GM12878 (cell line): ENCODE measurements at regions not wholly inside any gene's neighbourhood (a gene's known extent, or its start where the extent isn't known, plus 50 kb on each side); places are given as distances from the start of the nearest gene placed in this dataset.

ENCODE experiments used
- ATAC-seq: fragments of 200-7000 bp; cut with Tn5 transposase; 3 replicates; pipeline ENCODE4 v1.9.1; 2020; ENCODE audit warnings: mild to moderate bottlenecking, moderate library complexity
- BruUV-seq: library from RNA; stranded (reverse); fragments of 400-500 nt; replicated peaks from 2 replicates; lab custom pipeline; 2021; lab: Mats Ljungman, UMichigan
- CTCF ChIA-PET: fragments of 300-600 bp; sonication (Branson Sonifier 250); formaldehyde crosslinking; extraction: SDS; loops from one replicate; lab custom pipeline; 2021; ENCODE audit warnings: inconsistent platforms; lab: Yijun Ruan, JAX
- POLR2A ChIA-PET: fragments of 350-600 bp; formaldehyde crosslinking; extraction: SDS; loops from one replicate; lab custom pipeline; 2021; ENCODE audit warnings: inconsistent platforms; lab: Charles Lee
- RAD21 ChIA-PET: fragments of 300-600 bp; sonication (Branson Sonifier 250); formaldehyde crosslinking; loops from one replicate; lab custom pipeline; 2023; ENCODE audit warnings: antibody characterized with exemption; ENCODE audit not compliant: unreplicated experiment; lab: Charles Lee
- SMC1A ChIA-PET: fragments of 300-600 bp; sonication (Branson Sonifier 250); formaldehyde crosslinking; loops from one replicate; lab custom pipeline; 2023; ENCODE audit not compliant: unreplicated experiment, uncharacterized antibody; lab: Charles Lee
- DNase-seq: peaks from one replicate; pipeline ENCODE4 v3.0.0-alpha.2; 2011; ENCODE audit warnings: low read depth, low spot score
- FAIRE-seq: peaks from 3 replicates; lab custom pipeline; 2011; peaks lifted over from hg19 to GRCh38; lab: Jason Lieb, UNC
- H2AFZ ChIP-seq: 2 replicates; pipeline ENCODE4 v1.6.0; 2011; ENCODE audit warnings: low read depth, low read length, control low read depth; ENCODE audit not compliant: control insufficient read depth
- H3K27ac ChIP-seq: 2 replicates; pipeline ENCODE4 v1.5.1; 2011; ENCODE audit warnings: control low read depth; ENCODE audit not compliant: control insufficient read depth, insufficient read depth
- H3K27me3 ChIP-seq, 2 experiments: replicated peaks in 1 of 2; 2 replicates each; pipeline versions ENCODE4 v1.6.0 to v1.6.1; 2011; ENCODE audit warnings: low read length in 1 of 2; ENCODE audit not compliant: control insufficient read depth in 2 of 2, insufficient read depth in 2 of 2
- H3K36me3 ChIP-seq, 2 experiments: 2 replicates each; pipeline ENCODE4 v1.5.1; 2011; ENCODE audit warnings: low read length in 1 of 2; ENCODE audit not compliant: control insufficient read depth in 2 of 2, insufficient read depth in 2 of 2
- H3K4me1 ChIP-seq: 2 replicates; pipeline ENCODE4 v1.6.1; 2011; ENCODE audit warnings: mild to moderate bottlenecking, low read length, moderate library complexity, mixed read lengths; ENCODE audit not compliant: control insufficient read depth, insufficient read depth
- H3K4me2 ChIP-seq: 2 replicates; pipeline ENCODE4 v1.6.0; 2011; ENCODE audit warnings: control low read depth; ENCODE audit not compliant: control insufficient read depth, insufficient read depth
- H3K4me3 ChIP-seq: fragments of 200-600 bp; sonication (generic); 2 replicates; pipeline ENCODE4 v1.5.1; 2016
- H3K79me2 ChIP-seq: 2 replicates; pipeline ENCODE4 v1.6.0; 2011; ENCODE audit warnings: low read length; ENCODE audit not compliant: control insufficient read depth, insufficient read depth
- H3K9ac ChIP-seq: 2 replicates; pipeline ENCODE4 v1.8.0; 2011; ENCODE audit warnings: low read length, control low read depth, mixed read lengths; ENCODE audit not compliant: control insufficient read depth, insufficient read depth
- H3K9me3 ChIP-seq: replicated peaks from 3 replicates; pipeline ENCODE4 v1.5.1; 2011; ENCODE audit warnings: mild to moderate bottlenecking, low read length; ENCODE audit not compliant: control insufficient read depth, insufficient read depth
- H4K20me1 ChIP-seq: 2 replicates; pipeline ENCODE4 v1.6.0; 2011; ENCODE audit not compliant: control insufficient read depth, insufficient read depth
- CBX5 ChIP-seq: sonication (generic); IDR thresholded peaks from 2 replicates; pipeline ENCODE4 v1.6.1; 2016; ENCODE audit warnings: low read depth, moderate library complexity, mild to moderate bottlenecking, inconsistent platforms
- FOS ChIP-seq: IDR thresholded peaks from 3 replicates; pipeline ENCODE4 v1.6.1; 2011; ENCODE audit warnings: borderline replicate concordance; ENCODE audit not compliant: insufficient read length; ENCODE audit errors: extremely low read depth
- IKZF1 ChIP-seq: fragments of 450-650 bp; conservative IDR thresholded peaks from 2 replicates; pipeline ENCODE4 v1.6.1; 2017; ENCODE audit warnings: antibody characterized with exemption, mild to moderate bottlenecking
- LARP7 ChIP-seq: fragments of 450-650 bp; IDR thresholded peaks from 2 replicates; pipeline ENCODE4 v1.6.1; 2017; ENCODE audit warnings: mild to moderate bottlenecking
- MEF2B ChIP-seq: fragments of 450-650 bp; IDR thresholded peaks from 2 replicates; pipeline ENCODE4 v1.6.1; 2018; ENCODE audit warnings: mild to moderate bottlenecking, moderate library complexity; ENCODE audit not compliant: partially characterized antibody, poor library complexity, severe bottlenecking
- NR2C1 ChIP-seq: fragments of 450-650 bp; IDR thresholded peaks from 2 replicates; pipeline ENCODE4 v1.6.1; 2017; ENCODE audit warnings: antibody characterized with exemption, mild to moderate bottlenecking, moderate library complexity
- ZBTB33 ChIP-seq: fragments of 450-650 bp; IDR thresholded peaks from 2 replicates; pipeline ENCODE4 v1.6.1; 2017; ENCODE audit warnings: mild to moderate bottlenecking
- WGBS: methylation state at CpG from one replicate; pipeline ENCODE4 v1.1.6; 2016; ENCODE audit warnings: low lambda C conversion rate; ENCODE audit not compliant: insufficient replicate concordance, insufficient coverage; ENCODE audit errors: missing lambda C conversion rate; 5-methylcytosine and 5-hydroxymethylcytosine counted together
- in situ Hi-C: fragments of 300-500 bp; cut with MboI; formaldehyde crosslinking; loops from 9 replicates; pipeline ENCODE4 v1.14.3; 2018; ENCODE audit warnings: mixed read lengths
- intact Hi-C: fragments of 100-400 bp; cut with micrococcal nuclease; formaldehyde crosslinking; loops from one replicate; pipeline ENCODE4 v1.14.2; 2022; ENCODE audit not compliant: unreplicated experiment
- TF ChIP-seq, protein P1 (sequence below): IDR thresholded peaks from 2 replicates; pipeline ENCODE4 v1.6.1; 2011; ENCODE audit warnings: borderline replicate concordance, low read depth, mild to moderate bottlenecking, moderate library complexity, mixed read lengths, low read length; ENCODE audit not compliant: insufficient read depth; ENCODE audit errors: extremely low read length
- TF ChIP-seq, protein P2 (sequence below): fragments of 450-650 bp; conservative IDR thresholded peaks from 2 replicates; pipeline ENCODE4 v1.6.1; 2017; ENCODE audit warnings: mild to moderate bottlenecking, moderate library complexity

- TF ChIP-seq, protein P1, sequence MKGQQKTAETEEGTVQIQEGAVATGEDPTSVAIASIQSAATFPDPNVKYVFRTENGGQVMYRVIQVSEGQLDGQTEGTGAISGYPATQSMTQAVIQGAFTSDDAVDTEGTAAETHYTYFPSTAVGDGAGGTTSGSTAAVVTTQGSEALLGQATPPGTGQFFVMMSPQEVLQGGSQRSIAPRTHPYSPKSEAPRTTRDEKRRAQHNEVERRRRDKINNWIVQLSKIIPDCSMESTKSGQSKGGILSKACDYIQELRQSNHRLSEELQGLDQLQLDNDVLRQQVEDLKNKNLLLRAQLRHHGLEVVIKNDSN, result no peak
- TF ChIP-seq CBX5, result no peak
- ChIA-PET SMC1A (no interaction called here), CTCF (no interaction called here), POLR2A (no interaction called here), RAD21 (no interaction called here)
- H3K27me3 ChIP-seq, result peaks cover 1 to 4% of the 10 kb centered on the region in 2 experiments; a peak in 3 of 4 replicates
- H3K4me2 ChIP-seq, result no peak overlapping the region
- no peaks in the 10 kb centered on the region for H3K36me3 ChIP-seq
- no peak overlapping the region for H2AFZ ChIP-seq
- no TSS peak for BruUV-seq
- intact Hi-C loops, result no loop called here
- DNase-seq, result no peak
- no peaks in the 10 kb centered on the region for H3K9me3 ChIP-seq
- H3K9ac ChIP-seq, result no peak overlapping the region
- no peak for ATAC-seq
- in situ Hi-C loops, result no loop called here
- no peak for FAIRE-seq
- no peaks in the 10 kb centered on the region for H3K4me1 ChIP-seq
- H4K20me1 ChIP-seq, result no peaks in the 10 kb centered on the region
- no peak overlapping the region for H3K27ac ChIP-seq
- no peak overlapping the region for H3K4me3 ChIP-seq
- 0% methylated on average over 4 of the region's 4 CpGs for WGBS
- H3K79me2 ChIP-seq, result no peaks in the 10 kb centered on the region
These were observed 75.0 kb upstream of the XPA start for GRCh38 chr9:97772145-97772544.

DNA sequence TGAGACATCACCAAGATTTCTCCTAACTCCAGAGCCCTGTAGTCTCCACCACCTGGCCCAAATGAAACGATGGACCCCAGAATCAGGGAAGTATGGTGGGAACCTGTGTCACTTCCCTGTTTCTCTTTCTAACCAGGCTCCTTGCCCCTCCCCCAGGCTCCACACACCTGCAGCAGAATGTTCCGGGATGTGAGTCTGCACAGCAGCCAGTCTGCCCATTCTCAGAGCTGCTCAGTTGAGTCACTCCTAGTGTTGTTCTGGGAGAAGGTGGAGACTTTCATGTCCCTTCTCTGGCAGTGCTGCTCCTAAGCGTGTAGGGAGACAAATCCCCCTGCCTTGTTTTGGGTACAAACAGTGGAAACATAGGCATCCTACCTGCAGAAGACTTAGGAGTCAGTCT is 76.0 kb upstream of the XPA start:
- no peak overlapping the region for H3K4me2 ChIP-seq
- WGBS, result 28% methylated on average over 3 of the region's 3 CpGs

More for the DNA sequence above, 76.0 kb upstream of the XPA start:
- Histone ChIP-seq H3K9me3 (no peaks in the 10 kb centered on the region), H3K79me2 (no peaks in the 10 kb centered on the region), H4K20me1 (no peaks in the 10 kb centered on the region), H3K4me3 (no peak overlapping the region), H3K9ac (no peak overlapping the region), H2AFZ (no peak overlapping the region), H3K27ac (no peak overlapping the region), H3K27me3 (peaks cover 1 to 4% of the 10 kb centered on the region in 2 experiments; a peak in 3 of 4 replicates), H3K4me1 (no peaks in the 10 kb centered on the region), H3K36me3 (no peaks in the 10 kb centered on the region)
- TF ChIP-seq, protein P2, sequence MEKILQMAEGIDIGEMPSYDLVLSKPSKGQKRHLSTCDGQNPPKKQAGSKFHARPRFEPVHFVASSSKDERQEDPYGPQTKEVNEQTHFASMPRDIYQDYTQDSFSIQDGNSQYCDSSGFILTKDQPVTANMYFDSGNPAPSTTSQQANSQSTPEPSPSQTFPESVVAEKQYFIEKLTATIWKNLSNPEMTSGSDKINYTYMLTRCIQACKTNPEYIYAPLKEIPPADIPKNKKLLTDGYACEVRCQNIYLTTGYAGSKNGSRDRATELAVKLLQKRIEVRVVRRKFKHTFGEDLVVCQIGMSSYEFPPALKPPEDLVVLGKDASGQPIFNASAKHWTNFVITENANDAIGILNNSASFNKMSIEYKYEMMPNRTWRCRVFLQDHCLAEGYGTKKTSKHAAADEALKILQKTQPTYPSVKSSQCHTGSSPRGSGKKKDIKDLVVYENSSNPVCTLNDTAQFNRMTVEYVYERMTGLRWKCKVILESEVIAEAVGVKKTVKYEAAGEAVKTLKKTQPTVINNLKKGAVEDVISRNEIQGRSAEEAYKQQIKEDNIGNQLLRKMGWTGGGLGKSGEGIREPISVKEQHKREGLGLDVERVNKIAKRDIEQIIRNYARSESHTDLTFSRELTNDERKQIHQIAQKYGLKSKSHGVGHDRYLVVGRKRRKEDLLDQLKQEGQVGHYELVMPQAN, result no peak
- TF ChIP-seq IKZF1, result no peak
- TF ChIP-seq FOS, result no peak
- TF ChIP-seq NR2C1, result no peak
- no peak for TF ChIP-seq ZBTB33
- TF ChIP-seq MEF2B, result no peak
- no peak for TF ChIP-seq LARP7
- ATAC-seq (no peak), FAIRE-seq (no peak), DNase-seq (no peak)
- SMC1A ChIA-PET, result no interaction called here
- no TSS peak for BruUV-seq
- in situ Hi-C loops, result no loop called here
- RAD21 ChIA-PET, result no interaction called here
- intact Hi-C loops, result no loop called here
- POLR2A ChIA-PET, result no interaction called here
- CTCF ChIA-PET, result no interaction called here
